ENCODE measurements at regions not wholly inside any gene's neighbourhood (a gene's known extent, or its start where the extent isn't known, plus 50 kb on each side); places are given as distances from the start of the nearest gene placed in this dataset.

DNA sequence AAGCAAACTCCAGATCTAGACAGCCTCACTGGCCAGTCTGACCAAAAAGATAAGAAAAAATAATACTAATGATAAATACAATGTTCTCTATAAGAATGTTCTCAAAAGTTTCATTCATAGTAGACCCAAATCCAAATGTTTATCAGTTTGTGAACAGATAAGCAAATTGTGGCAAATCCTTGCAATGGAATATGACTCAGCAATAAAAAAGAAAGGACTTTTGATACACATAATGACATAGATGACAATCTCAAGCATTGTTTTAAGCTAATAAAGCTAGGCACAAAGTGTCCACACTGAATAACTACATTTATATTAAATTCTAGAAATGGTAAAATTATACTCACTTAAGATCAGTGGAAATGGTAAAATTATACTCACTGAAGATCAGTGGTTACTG is 195.4 kb upstream of the TYRP1 start:
- TF ChIP-seq, protein P1, sequence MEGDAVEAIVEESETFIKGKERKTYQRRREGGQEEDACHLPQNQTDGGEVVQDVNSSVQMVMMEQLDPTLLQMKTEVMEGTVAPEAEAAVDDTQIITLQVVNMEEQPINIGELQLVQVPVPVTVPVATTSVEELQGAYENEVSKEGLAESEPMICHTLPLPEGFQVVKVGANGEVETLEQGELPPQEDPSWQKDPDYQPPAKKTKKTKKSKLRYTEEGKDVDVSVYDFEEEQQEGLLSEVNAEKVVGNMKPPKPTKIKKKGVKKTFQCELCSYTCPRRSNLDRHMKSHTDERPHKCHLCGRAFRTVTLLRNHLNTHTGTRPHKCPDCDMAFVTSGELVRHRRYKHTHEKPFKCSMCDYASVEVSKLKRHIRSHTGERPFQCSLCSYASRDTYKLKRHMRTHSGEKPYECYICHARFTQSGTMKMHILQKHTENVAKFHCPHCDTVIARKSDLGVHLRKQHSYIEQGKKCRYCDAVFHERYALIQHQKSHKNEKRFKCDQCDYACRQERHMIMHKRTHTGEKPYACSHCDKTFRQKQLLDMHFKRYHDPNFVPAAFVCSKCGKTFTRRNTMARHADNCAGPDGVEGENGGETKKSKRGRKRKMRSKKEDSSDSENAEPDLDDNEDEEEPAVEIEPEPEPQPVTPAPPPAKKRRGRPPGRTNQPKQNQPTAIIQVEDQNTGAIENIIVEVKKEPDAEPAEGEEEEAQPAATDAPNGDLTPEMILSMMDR (conservative IDR thresholded peaks at IDR 0.05), result no peak
- no peak overlapping the region for H3K27ac ChIP-seq

DNA sequence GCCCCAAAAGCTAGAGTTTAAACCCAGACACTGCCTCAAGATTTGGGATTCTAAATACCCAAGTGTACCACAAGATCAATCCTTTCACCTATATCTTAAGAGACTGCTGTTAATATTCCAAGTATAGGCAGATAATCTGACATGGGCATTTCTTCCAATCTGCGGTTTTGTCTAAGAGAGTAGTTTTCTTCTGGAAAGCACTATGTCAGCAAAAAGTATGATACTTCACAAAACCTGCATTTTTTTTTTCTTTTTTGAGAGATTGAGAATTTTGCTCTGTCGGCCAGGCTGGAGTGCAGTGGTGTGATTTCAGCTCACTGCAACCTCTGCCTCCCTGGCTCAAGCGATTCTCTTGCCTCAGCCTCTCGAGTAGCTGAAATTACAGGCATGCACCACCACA is 190.7 kb upstream of the TYRP1 start:
- TF ChIP-seq, protein P1 (conservative IDR thresholded peaks at IDR 0.05), result no peak
- H3K27ac ChIP-seq, result no peak overlapping the region

DNA sequence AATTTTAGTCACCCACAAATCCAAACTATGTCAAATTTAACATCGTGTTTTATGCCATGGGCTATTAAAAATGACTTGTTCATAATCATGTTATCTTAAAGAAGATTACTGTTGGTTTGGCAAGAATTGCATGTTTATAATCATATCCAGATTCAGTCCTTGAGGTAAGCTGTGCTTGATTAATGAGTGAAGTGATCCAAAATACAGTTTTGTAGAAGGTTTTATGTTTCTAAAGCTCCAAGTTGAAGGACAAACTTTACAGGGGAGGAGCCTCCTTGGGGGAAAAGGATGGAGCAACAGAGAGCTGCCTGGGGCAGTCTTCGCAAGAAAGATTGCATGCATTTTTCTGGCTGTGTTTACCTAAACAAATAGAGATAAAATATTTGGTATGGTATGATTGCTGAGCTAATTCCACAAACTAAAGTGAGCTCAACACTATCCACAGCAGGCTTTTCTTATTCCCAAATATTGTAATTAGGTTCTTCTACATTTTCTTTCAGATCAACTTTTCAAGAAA is 189.5 kb upstream of the TYRP1 start:
- no peak overlapping the region for H3K27ac ChIP-seq
- TF ChIP-seq, protein P1 (conservative IDR thresholded peaks at IDR 0.05), result no peak

DNA sequence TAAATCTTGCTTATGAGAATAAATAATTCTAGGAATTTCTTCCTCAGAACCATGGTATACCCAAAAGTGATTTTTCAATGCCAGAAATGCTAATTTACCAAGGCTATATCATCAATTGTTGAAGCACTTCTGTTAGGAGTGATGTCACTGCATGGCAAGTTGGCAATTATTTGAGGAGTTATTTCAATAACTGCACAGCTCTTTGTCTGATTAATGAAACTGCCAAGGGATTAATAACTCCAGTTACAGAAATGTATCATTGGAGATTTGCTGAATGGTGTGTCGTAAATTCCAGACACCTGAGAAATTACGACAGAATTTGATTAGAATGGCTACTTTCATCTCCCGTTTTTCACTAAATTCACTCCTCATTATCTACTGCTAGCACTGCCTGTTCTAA is 182.6 kb upstream of the TYRP1 start:
- H3K27ac ChIP-seq, result no peak overlapping the region
- TF ChIP-seq, protein P1 (conservative IDR thresholded peaks at IDR 0.05), result no peak

DNA sequence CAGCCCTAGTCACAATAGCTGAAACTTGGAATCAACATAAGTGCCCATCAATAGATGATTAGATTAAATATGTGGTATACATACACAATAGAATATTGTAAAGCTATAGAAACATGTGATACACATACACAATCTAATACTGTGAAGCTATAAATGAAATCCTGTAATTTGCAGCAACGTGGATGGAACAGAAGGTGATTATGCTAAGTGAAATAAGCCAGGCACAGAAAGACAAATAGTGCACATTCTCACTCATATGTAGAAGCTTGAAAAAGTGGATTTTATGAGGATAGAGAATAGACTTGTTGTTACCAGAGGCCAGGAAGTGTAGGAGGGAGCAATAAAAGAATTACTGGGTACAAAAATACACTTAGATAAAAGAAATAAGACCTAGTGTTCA is 181.5 kb upstream of the TYRP1 start:
- TF ChIP-seq, protein P1 (conservative IDR thresholded peaks at IDR 0.05), result no peak
- peak overlapping the region; percentile 9; the same call in 1 of the 2 replicates for H3K27ac ChIP-seq

DNA sequence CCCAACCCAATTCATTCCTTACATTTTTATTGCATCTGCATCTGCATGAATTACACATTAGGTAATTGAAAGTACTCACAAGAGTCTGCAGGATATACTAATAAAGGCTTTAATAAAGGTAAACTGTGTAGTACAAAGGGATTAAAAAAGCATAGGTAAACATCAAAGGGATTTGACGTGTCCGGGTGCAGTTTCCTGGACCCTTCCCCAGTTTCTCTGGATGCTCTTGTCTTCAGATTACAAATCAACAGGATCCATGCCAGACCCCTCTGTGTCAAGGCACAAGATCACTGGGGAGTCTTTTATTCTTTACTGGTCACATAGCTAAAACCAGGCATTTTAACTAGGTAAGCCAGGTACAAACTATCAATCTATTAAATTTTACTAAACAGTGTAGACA is 177.2 kb upstream of the TYRP1 start:
- TF ChIP-seq, protein P1 (conservative IDR thresholded peaks at IDR 0.05), result no peak
- peak overlapping the region; percentile 61 for H3K27ac ChIP-seq

DNA sequence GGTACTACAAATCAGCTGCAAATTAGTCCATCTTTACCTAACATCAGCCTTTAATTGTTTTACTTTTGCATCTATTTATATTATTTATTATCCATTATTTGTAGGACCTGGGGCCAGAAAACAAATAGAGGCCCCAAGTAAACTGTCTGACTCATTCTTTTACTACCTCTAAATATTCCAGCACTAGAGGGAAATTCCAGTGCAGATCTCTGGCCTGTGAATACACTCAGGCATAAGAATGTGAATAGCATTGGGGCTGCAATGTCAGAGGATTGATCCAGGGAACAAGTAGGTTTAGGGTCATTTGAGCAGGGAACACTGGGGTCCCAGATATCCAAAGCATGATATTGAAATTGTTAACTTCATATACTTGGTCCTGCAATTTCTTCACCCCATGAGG is 176.6 kb upstream of the TYRP1 start:
- H3K27ac ChIP-seq, result peak overlapping the region; percentile 61
- TF ChIP-seq, protein P1 (conservative IDR thresholded peaks at IDR 0.05), result no peak

Measured in VCaP (cell line).